Choroid plexus epithelial cell (primary cell): ENCODE measurements at regions not wholly inside any gene's neighbourhood (a gene's known extent, or its start where the extent isn't known, plus 50 kb on each side); places are given as distances from the start of the nearest gene placed in this dataset.

ENCODE experiments used
- DNase-seq: peaks from one replicate; pipeline ENCODE4 v3.0.0-alpha.2; 2010; ENCODE audit warnings: low read depth
- H3K4me3 ChIP-seq: 2 replicates; pipeline ENCODE4 v1.5.1; 2011; ENCODE audit warnings: low read depth, mild to moderate bottlenecking, control low read depth, low read length, moderate library complexity
- CTCF ChIP-seq: conservative IDR thresholded peaks from 2 replicates; pipeline ENCODE4 v1.5.1; 2011; ENCODE audit warnings: low read depth, mild to moderate bottlenecking, control low read depth, inconsistent platforms, low read length, moderate library complexity

GRCh38 chr1:59085101-59085500 is 211.8 kb upstream of the FGGY start:
- no peak overlapping the region for H3K4me3 ChIP-seq
- no peak for TF ChIP-seq CTCF
- no peak for DNase-seq

GRCh38 chr1:59089036-59089798 is 207.7 kb upstream of the FGGY start:
- no peak for DNase-seq
- no peak overlapping the region for H3K4me3 ChIP-seq
- no peak for TF ChIP-seq CTCF

GRCh38 chr1:59089922-59090457 is 206.9 kb upstream of the FGGY start:
- H3K4me3 ChIP-seq: no peak overlapping the region
- TF ChIP-seq CTCF: no peak
- DNase-seq: no peak

GRCh38 chr1:59092126-59092525 is 204.8 kb upstream of the FGGY start:
- DNase-seq: no peak
- no peak for TF ChIP-seq CTCF
- no peak overlapping the region for H3K4me3 ChIP-seq

- DNase-seq: no peak
These were observed 202.9 kb upstream of the FGGY start for GRCh38 chr1:59094001-59094400.

GRCh38 chr1:59096501-59096900 is 200.4 kb upstream of the FGGY start:
- DNase-seq: no peak
- TF ChIP-seq CTCF: no peak
- H3K4me3 ChIP-seq: no peak overlapping the region

More at GRCh38 chr1:59094001-59094400, 202.9 kb upstream of the FGGY start:
- no peak overlapping the region for H3K4me3 ChIP-seq
- TF ChIP-seq CTCF: no peak

GRCh38 chr1:59098655-59099054 is 198.2 kb upstream of the FGGY start:
- no peak overlapping the region for H3K4me3 ChIP-seq
- no peak for DNase-seq
- TF ChIP-seq CTCF: no peak
